Vagina (tissue), 2 donors: ENCODE measurements at regions not wholly inside any gene's neighbourhood (a gene's known extent, or its start where the extent isn't known, plus 50 kb on each side); places are given as distances from the start of the nearest gene placed in this dataset.
A peak's percentile ranks its signal among the peaks of the same experiment; 100 is the strongest.

Source experiments
- DNase-seq, 2 donors: peaks; one replicate each; pipeline ENCODE4 v3.0.0-alpha.2; 2017; ENCODE audit errors: extremely low spot score in 2 of 2
- H3K27ac ChIP-seq: fragments of 200-600 bp; sonication (generic); one replicate; pipeline ENCODE4 v1.5.1; 2019
- H3K27me3 ChIP-seq: fragments of 200-600 bp; sonication (generic); one replicate; pipeline ENCODE4 v1.5.1; 2019
- H3K36me3 ChIP-seq, 2 donors: fragments of 200-600 bp; sonication (generic); one replicate each; pipeline ENCODE4 v1.5.1; 2017 to 2019
- H3K4me1 ChIP-seq: fragments of 200-600 bp; sonication (generic); one replicate; pipeline ENCODE4 v1.5.1; 2019
- H3K4me3 ChIP-seq, 2 donors: fragments of 200-600 bp; sonication (generic); 1 replicate in 1 of 2; 2 replicates in 1 of 2; pipeline ENCODE4 v1.5.1; 2016 to 2019
- H3K9me3 ChIP-seq: fragments of 200-600 bp; sonication (generic); one replicate; pipeline ENCODE4 v1.5.1; 2019
- CTCF ChIP-seq, 3 experiments: fragments of 450-650 bp in 2 of 3; fragments of 200-600 bp in 1 of 3; sonication (generic) in 1 of 3; IDR thresholded peaks; one replicate each; pipeline ENCODE4 v1.5.1; 2017 to 2019; ENCODE audit warnings: antibody characterized with exemption in 3 of 3, mild to moderate bottlenecking in 2 of 3, moderate library complexity in 2 of 3
- POLR2A ChIP-seq, 2 donors: fragments of 450-650 bp; IDR thresholded peaks; one replicate each; pipeline ENCODE4 v1.6.1; 2017; ENCODE audit warnings: antibody characterized with exemption in 2 of 2, mild to moderate bottlenecking in 2 of 2, moderate library complexity in 2 of 2
- POLR2AphosphoS5 ChIP-seq, 2 donors: sonication (generic); formaldehyde crosslinking; IDR thresholded peaks; one replicate each; pipeline ENCODE4 v1.9.0; 2017; ENCODE audit warnings: antibody characterized with exemption in 2 of 2, mild to moderate bottlenecking in 2 of 2, low read depth in 1 of 2; ENCODE audit not compliant: insufficient read depth in 1 of 2
- intact Hi-C: fragments of 100-400 bp; cut with DNase I; formaldehyde crosslinking; loops from one replicate; pipeline ENCODE4 v1.15.1; 2023

- intact Hi-C loops, result no loop called here
- no peaks in the 10 kb centered on the region for H3K9me3 ChIP-seq
- H3K4me3 ChIP-seq, result no peak overlapping the region
- H3K27me3 ChIP-seq, result no peaks in the 10 kb centered on the region
- TF ChIP-seq POLR2AphosphoS5 (IDR thresholded peaks at IDR 0.05; ENCODE audit: insufficient read depth in 1 of 2, low read depth in 1 of 2), result no peak
- TF ChIP-seq POLR2A (IDR thresholded peaks at IDR 0.05), result no peak
- TF ChIP-seq CTCF (IDR thresholded peaks at IDR 0.05), result no peak
- H3K4me1 ChIP-seq, result no peaks in the 10 kb centered on the region
- H3K27ac ChIP-seq, result no peak overlapping the region
- no peaks in the 10 kb centered on the region for H3K36me3 ChIP-seq
- DNase-seq, result peak; percentile 25 to 37
Observed at GRCh38 chr15:66897416-66897815, 168.0 kb upstream of the SMAD3 start.

DNA sequence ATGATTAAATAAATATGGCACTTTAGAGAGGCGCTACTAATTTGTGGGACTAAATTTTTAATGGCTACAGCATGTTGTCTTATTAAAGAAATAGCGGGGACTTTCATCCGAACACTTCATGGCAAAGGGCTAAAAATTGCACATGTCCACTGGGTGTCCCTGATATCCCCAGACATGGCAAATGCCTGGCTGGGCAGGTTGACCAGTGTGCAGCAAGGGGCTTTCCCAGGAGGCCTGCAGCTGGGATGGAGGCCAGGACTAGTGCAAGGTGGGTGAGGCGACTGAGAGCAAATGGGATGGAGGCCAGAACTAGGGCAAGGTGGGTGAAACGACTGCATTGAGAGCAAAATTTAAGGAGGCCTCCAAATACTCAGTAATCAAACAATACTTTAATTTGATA, 167.4 kb upstream of the SMAD3 start:
- no peak for DNase-seq
- Histone ChIP-seq H3K27ac (no peak overlapping the region), H3K9me3 (no peaks in the 10 kb centered on the region), H3K4me1 (no peaks in the 10 kb centered on the region), H3K36me3 (no peaks in the 10 kb centered on the region), H3K4me3 (no peak overlapping the region), H3K27me3 (no peaks in the 10 kb centered on the region)
- TF ChIP-seq CTCF (IDR thresholded peaks at IDR 0.05), result no peak
- TF ChIP-seq POLR2A (IDR thresholded peaks at IDR 0.05), result no peak
- no peak for TF ChIP-seq POLR2AphosphoS5 (IDR thresholded peaks at IDR 0.05; ENCODE audit: insufficient read depth in 1 of 2, low read depth in 1 of 2)
- intact Hi-C loops, result no loop called here

DNA sequence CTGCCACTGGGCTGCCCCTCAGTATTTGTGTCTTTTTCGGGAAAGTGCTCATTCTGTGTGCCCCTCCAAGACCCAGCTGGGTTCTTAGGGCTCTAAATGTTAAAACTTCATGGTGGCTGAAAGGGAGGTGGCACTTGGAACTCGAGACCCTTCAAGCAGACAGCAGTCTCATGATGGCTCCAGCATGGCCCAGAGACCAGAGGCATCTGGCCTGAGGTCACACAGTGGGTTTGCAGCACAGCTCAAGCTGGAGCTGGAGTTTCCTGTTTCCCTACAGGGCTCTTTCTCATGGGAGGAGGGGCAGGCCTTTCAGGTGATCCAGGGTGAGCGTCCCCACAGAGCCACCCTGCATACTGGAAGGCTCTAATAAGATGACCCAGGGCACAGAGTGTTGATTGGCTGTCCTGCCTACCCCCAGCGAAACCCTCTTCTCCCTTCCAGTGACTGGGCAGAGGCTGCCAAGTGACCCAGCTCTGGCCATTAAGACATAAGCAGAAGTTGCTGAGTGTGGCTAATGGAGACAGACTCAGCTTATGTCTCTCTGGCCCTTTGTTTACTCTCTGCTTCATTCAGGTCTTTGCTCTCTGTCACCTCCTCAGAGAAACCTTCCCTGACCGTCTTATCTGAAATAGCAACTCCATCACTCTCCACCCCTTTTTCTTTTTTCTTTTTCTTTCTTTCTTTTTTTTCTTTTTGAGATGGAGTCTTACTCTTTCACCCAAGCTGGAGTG, 166.6 kb upstream of the SMAD3 start:
- Histone ChIP-seq H3K4me3 (no peak overlapping the region), H3K27me3 (no peaks in the 10 kb centered on the region), H3K27ac (no peak overlapping the region), H3K36me3 (no peaks in the 10 kb centered on the region), H3K9me3 (no peaks in the 10 kb centered on the region), H3K4me1 (no peaks in the 10 kb centered on the region)
- intact Hi-C loops, result no loop called here
- no peak for DNase-seq
- no peak for TF ChIP-seq CTCF (IDR thresholded peaks at IDR 0.05)
- TF ChIP-seq POLR2AphosphoS5 (IDR thresholded peaks at IDR 0.05; ENCODE audit: insufficient read depth in 1 of 2, low read depth in 1 of 2), result no peak
- TF ChIP-seq POLR2A (IDR thresholded peaks at IDR 0.05), result no peak

DNA sequence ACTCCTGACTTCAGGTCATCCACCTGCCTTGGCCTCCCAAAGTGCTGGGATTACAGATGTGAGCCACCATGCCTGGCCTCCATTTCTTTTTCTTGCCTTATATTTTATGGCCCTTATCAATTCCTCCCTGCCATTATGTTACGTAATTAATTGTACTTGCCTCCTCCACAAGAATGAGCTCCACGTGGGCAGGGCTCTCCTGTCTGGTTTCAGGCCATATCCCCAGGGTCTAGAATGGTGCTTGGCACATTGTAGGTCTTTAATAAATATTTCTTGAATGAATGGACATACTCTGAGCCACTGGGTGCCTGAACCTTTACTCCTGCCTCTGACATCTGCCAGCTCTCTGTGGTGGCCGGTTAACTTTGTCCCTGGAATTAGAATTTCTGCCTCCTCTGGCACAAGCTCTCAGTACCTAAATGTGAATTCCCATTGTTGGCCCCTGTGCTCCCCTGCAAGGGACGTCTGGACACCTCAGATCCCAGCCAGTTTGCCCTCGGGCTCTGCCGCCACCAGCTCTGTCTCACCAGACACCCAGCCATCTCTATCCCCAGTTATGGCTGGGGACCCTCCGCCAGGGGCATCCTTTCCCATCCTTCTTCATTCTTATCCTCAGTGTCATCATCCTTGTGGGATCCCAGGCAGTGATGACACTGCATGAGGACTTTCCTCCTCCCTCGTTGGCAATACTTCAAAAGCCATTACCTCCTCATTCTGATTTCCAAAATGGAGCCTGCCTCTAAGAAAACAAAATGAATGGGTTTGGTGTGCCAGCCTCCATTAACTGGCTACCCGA, 165.6 kb upstream of the SMAD3 start:
- no peak for DNase-seq
- Histone ChIP-seq H3K36me3 (no peaks in the 10 kb centered on the region), H3K27ac (no peak overlapping the region), H3K4me1 (no peaks in the 10 kb centered on the region), H3K4me3 (no peak overlapping the region), H3K9me3 (no peaks in the 10 kb centered on the region), H3K27me3 (no peaks in the 10 kb centered on the region)
- intact Hi-C loops, result no loop called here
- no peak for TF ChIP-seq POLR2A (IDR thresholded peaks at IDR 0.05)
- TF ChIP-seq POLR2AphosphoS5 (IDR thresholded peaks at IDR 0.05; ENCODE audit: insufficient read depth in 1 of 2, low read depth in 1 of 2), result no peak
- no peak for TF ChIP-seq CTCF (IDR thresholded peaks at IDR 0.05)
